Activated CD8-positive, alpha-beta memory T cell treated with anti-CD3 and anti-CD28 coated beads for 1 hour (primary cell): ENCODE measurements at regions not wholly inside any gene's neighbourhood (a gene's known extent, or its start where the extent isn't known, plus 50 kb on each side); places are given as distances from the start of the nearest gene placed in this dataset.
"Not testable (repeated sequence)": the region's sequence is repeated elsewhere in the genome, so short reads cannot be mapped to it uniquely, and the experiment has no call there.

ENCODE experiments used
- DNase-seq, 2 donors: peaks; one replicate each; pipeline ENCODE4 v3.0.0-alpha.2; 2020; ENCODE audit warnings: low read depth in 1 of 2; ENCODE audit errors: extremely low read depth in 1 of 2

GRCh38 chr6:139973669-139974344 is 599.4 kb upstream of the CITED2 start:
- DNase-seq, result no peak

GRCh38 chr6:139972116-139972515 is 597.7 kb upstream of the CITED2 start:
- DNase-seq, result no peak

GRCh38 chr6:139970591-139970991 is 596.1 kb upstream of the CITED2 start:
- DNase-seq, result no peak

GRCh38 chr6:139967497-139967896 is 593.0 kb upstream of the CITED2 start:
- no peak for DNase-seq

- DNase-seq, result no peak
These were observed 590.9 kb upstream of the CITED2 start for GRCh38 chr6:139965393-139965792.

- no peak for DNase-seq
These were observed 590.3 kb upstream of the CITED2 start for GRCh38 chr6:139964737-139965136.

- no peak for DNase-seq
These were observed 588.4 kb upstream of the CITED2 start for GRCh38 chr6:139962654-139963347.

- DNase-seq, result no peak
These were observed 586.7 kb upstream of the CITED2 start for GRCh38 chr6:139961190-139961589.

GRCh38 chr6:139960671-139961070 is 586.2 kb upstream of the CITED2 start:
- DNase-seq, result no peak

- DNase-seq, result no peak
These were observed 581.1 kb upstream of the CITED2 start for GRCh38 chr6:139955366-139956155.

- no peak for DNase-seq
These were observed 580.1 kb upstream of the CITED2 start for GRCh38 chr6:139954463-139955071.

- DNase-seq, result not testable (repeated sequence)
These were observed 579.3 kb upstream of the CITED2 start for GRCh38 chr6:139953780-139954179.

- no peak for DNase-seq
These were observed 576.7 kb upstream of the CITED2 start for GRCh38 chr6:139951172-139951571.

- DNase-seq, result no peak
These were observed 570.5 kb upstream of the CITED2 start for GRCh38 chr6:139944976-139945375.

GRCh38 chr6:139944131-139944530 is 569.7 kb upstream of the CITED2 start:
- no peak for DNase-seq

GRCh38 chr6:139943391-139943790 is 568.9 kb upstream of the CITED2 start:
- no peak for DNase-seq

- DNase-seq, result no peak
These were observed 567.9 kb upstream of the CITED2 start for GRCh38 chr6:139942331-139942730.

GRCh38 chr6:139941826-139942225 is 567.4 kb upstream of the CITED2 start:
- no peak for DNase-seq

- no peak for DNase-seq
These were observed 566.6 kb upstream of the CITED2 start for GRCh38 chr6:139940741-139941729.
